ENCODE measurements at regions not wholly inside any gene's neighbourhood (a gene's known extent, or its start where the extent isn't known, plus 50 kb on each side); places are given as distances from the start of the nearest gene placed in this dataset.

- TF ChIP-seq POLR2AphosphoS5 (IDR thresholded peaks at IDR 0.05; ENCODE audit: insufficient read depth, low read depth, low read length) (no peak), CTCF (IDR thresholded peaks at IDR 0.05; ENCODE audit: extremely low read depth in 1 of 2, insufficient read depth in 1 of 2, low read depth in 1 of 2, low read length in 2 of 2) (no peak), POLR2A (IDR thresholded peaks at IDR 0.05; ENCODE audit: low read depth, low read length) (no peak), EZH2 (IDR thresholded peaks at IDR 0.05; ENCODE audit: borderline replicate concordance, low read depth, low read length, severe bottlenecking) (no peak), MYC (IDR thresholded peaks at IDR 0.05; ENCODE audit: low read depth, low read length) (no peak), JUN (IDR thresholded peaks at IDR 0.05; ENCODE audit: borderline replicate concordance, insufficient read depth, insufficient read length, low read depth) (no peak), FOS (IDR thresholded peaks at IDR 0.05; ENCODE audit: borderline replicate concordance, insufficient read depth, low read length) (no peak)
- TF ChIP-seq, protein P1, sequence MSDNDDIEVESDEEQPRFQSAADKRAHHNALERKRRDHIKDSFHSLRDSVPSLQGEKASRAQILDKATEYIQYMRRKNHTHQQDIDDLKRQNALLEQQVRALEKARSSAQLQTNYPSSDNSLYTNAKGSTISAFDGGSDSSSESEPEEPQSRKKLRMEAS (IDR thresholded peaks at IDR 0.05; ENCODE audit: insufficient read depth, insufficient read length): no peak
These were observed 87.0 kb upstream of the ADGRF1 start for GRCh38 chr6:47129129-47129528.
